ENCODE measurements at regions not wholly inside any gene's neighbourhood (a gene's known extent, or its start where the extent isn't known, plus 50 kb on each side); places are given as distances from the start of the nearest gene placed in this dataset.

DNA sequence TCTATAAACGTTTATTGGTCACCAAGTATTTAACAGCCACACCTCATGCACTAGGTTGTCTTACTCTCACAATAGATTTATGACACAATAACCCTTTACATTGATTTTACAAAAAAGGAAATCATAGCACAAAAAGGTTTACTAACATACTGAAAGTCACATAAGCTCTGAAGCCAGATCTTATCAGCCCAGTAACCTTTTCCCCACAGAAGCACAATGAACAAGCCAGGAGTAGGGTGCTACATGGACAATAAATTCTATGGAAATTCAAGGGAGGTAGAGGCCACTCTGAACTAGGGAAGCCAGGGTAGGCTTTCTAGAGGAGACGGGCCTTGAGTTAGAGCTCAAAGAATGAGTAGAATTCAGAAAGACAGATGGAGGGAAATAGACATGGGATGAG is 633.5 kb upstream of the CADM1 start:
- TF ChIP-seq POLR2A (IDR thresholded peaks at IDR 0.05) (no peak), CTCF (IDR thresholded peaks at IDR 0.05) (no peak)
